ENCODE measurements at regions not wholly inside any gene's neighbourhood (a gene's known extent, or its start where the extent isn't known, plus 50 kb on each side); places are given as distances from the start of the nearest gene placed in this dataset.

- ChIA-PET CTCF (no interaction called here), POLR2A (no interaction called here)
- 92% methylated on average over 5 of the region's 6 CpGs for WGBS (ENCODE audit: insufficient coverage)
- Histone ChIP-seq H3K4me1 (ENCODE audit: control extremely low read depth in 1 of 4, control insufficient read depth in 4 of 4, insufficient read depth in 4 of 4, low read length in 3 of 4) (no peaks in the 10 kb centered on the region), H3K27me3 (replicated peaks in 2 of 5; ENCODE audit: control insufficient read depth in 4 of 5, insufficient read depth in 5 of 5, low read length in 4 of 5) (no peaks in the 10 kb centered on the region), H3K4me3 (ENCODE audit: control insufficient read depth in 1 of 7, extremely low read depth in 1 of 7, insufficient read depth in 4 of 7, low read depth in 2 of 7, low read length in 6 of 7) (no peak overlapping the region), H3K36me3 (ENCODE audit: control insufficient read depth in 4 of 4, insufficient read depth in 4 of 4, low read length in 3 of 4) (no peaks in the 10 kb centered on the region), H3K9me3 (ENCODE audit: control extremely low read depth in 1 of 5, control insufficient read depth in 4 of 5, insufficient read depth in 2 of 5, low read depth in 1 of 5, low read length in 4 of 5) (no peaks in the 10 kb centered on the region), H3K27ac (ENCODE audit: insufficient read depth in 1 of 2, low read depth in 1 of 2, low read length in 2 of 2, poor library complexity in 1 of 2, severe bottlenecking in 2 of 2) (no peak overlapping the region)
- DNase-seq: no peak
Observed at GRCh38 chr6:92820601-92821000, 598.8 kb downstream of the EPHA7 start.

- ChIA-PET POLR2A (no interaction called here), CTCF (interaction anchor here (1.4 to 2.8 kb wide), 2 partner anchors 11 to 614 kb away, joined by 5 to 10 read pairs; no protein-coding TSS in a partner anchor)
- Histone ChIP-seq H3K9me3 (ENCODE audit: control extremely low read depth in 1 of 5, control insufficient read depth in 4 of 5, insufficient read depth in 2 of 5, low read depth in 1 of 5, low read length in 4 of 5) (no peaks in the 10 kb centered on the region), H3K4me3 (ENCODE audit: control insufficient read depth in 1 of 7, extremely low read depth in 1 of 7, insufficient read depth in 4 of 7, low read depth in 2 of 7, low read length in 6 of 7) (no peak overlapping the region), H3K4me1 (ENCODE audit: control extremely low read depth in 1 of 4, control insufficient read depth in 4 of 4, insufficient read depth in 4 of 4, low read length in 3 of 4) (no peaks in the 10 kb centered on the region), H3K27me3 (replicated peaks in 2 of 5; ENCODE audit: control insufficient read depth in 4 of 5, insufficient read depth in 5 of 5, low read length in 4 of 5) (peaks cover 0 to 4% (median 0%) of the 10 kb centered on the region in 5 experiments), H3K27ac (ENCODE audit: insufficient read depth in 1 of 2, low read depth in 1 of 2, low read length in 2 of 2, poor library complexity in 1 of 2, severe bottlenecking in 2 of 2) (no peak overlapping the region), H3K36me3 (ENCODE audit: control insufficient read depth in 4 of 4, insufficient read depth in 4 of 4, low read length in 3 of 4) (no peaks in the 10 kb centered on the region)
- peak; percentile 22 to 52 (median 44) for DNase-seq
- WGBS (ENCODE audit: insufficient coverage): 5% methylated on average over 3 of the region's 3 CpGs
Observed at GRCh38 chr6:92810913-92811312, 608.4 kb downstream of the EPHA7 start.

- H3K4me3 ChIP-seq (ENCODE audit: control insufficient read depth in 1 of 7, extremely low read depth in 1 of 7, insufficient read depth in 4 of 7, low read depth in 2 of 7, low read length in 6 of 7): no peak overlapping the region
- ChIA-PET POLR2A (no interaction called here), CTCF (interaction anchor here (1.3 kb wide), 1 partner anchor 8 kb away, joined by 3 read pairs; no protein-coding TSS in a partner anchor)
- H3K27ac ChIP-seq (ENCODE audit: insufficient read depth in 1 of 2, low read depth in 1 of 2, low read length in 2 of 2, poor library complexity in 1 of 2, severe bottlenecking in 2 of 2): no peak overlapping the region
- WGBS (ENCODE audit: insufficient coverage): no CpG with 5 or more reads among the region's 2 CpGs
- no peaks in the 10 kb centered on the region for H3K36me3 ChIP-seq (ENCODE audit: control insufficient read depth in 4 of 4, insufficient read depth in 4 of 4, low read length in 3 of 4)
- H3K9me3 ChIP-seq (ENCODE audit: control extremely low read depth in 1 of 5, control insufficient read depth in 4 of 5, insufficient read depth in 2 of 5, low read depth in 1 of 5, low read length in 4 of 5): no peaks in the 10 kb centered on the region
- no peaks in the 10 kb centered on the region for H3K4me1 ChIP-seq (ENCODE audit: control extremely low read depth in 1 of 4, control insufficient read depth in 4 of 4, insufficient read depth in 4 of 4, low read length in 3 of 4)
- peaks cover 0 to under 1% (median 0%) of the 10 kb centered on the region in 5 experiments for H3K27me3 ChIP-seq (replicated peaks in 2 of 5; ENCODE audit: control insufficient read depth in 4 of 5, insufficient read depth in 5 of 5, low read length in 4 of 5)
- DNase-seq: no peak
Observed at GRCh38 chr6:92806254-92806653, 613.1 kb downstream of the EPHA7 start.

DNA sequence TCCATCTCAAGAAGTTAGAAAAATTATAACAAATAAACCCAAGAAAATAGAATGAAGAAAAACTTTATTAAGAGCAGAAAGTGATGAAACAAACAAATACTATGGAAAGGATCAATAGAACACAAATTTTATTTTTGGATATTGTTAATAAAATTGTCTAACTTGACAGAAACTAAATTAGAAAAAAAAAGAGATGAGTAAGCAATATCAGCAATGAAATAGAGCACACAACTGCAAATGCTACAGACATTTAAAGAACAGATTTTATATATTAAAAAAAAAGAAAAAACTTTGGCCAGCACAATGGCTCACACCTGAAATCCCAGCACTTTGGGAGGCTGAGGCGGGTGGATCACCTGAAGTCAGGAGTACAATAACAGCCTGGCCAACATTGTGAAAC is 628.0 kb downstream of the EPHA7 start:
- no peak for DNase-seq
- Histone ChIP-seq H3K27ac (ENCODE audit: insufficient read depth in 1 of 2, low read depth in 1 of 2, low read length in 2 of 2, poor library complexity in 1 of 2, severe bottlenecking in 2 of 2) (no peak overlapping the region), H3K36me3 (ENCODE audit: control insufficient read depth in 4 of 4, insufficient read depth in 4 of 4, low read length in 3 of 4) (no peaks in the 10 kb centered on the region), H3K4me1 (ENCODE audit: control extremely low read depth in 1 of 4, control insufficient read depth in 4 of 4, insufficient read depth in 4 of 4, low read length in 3 of 4) (no peaks in the 10 kb centered on the region), H3K4me3 (ENCODE audit: control insufficient read depth in 1 of 7, extremely low read depth in 1 of 7, insufficient read depth in 4 of 7, low read depth in 2 of 7, low read length in 6 of 7) (no peak overlapping the region), H3K27me3 (replicated peaks in 2 of 5; ENCODE audit: control insufficient read depth in 4 of 5, insufficient read depth in 5 of 5, low read length in 4 of 5) (no peaks in the 10 kb centered on the region), H3K9me3 (ENCODE audit: control extremely low read depth in 1 of 5, control insufficient read depth in 4 of 5, insufficient read depth in 2 of 5, low read depth in 1 of 5, low read length in 4 of 5) (no peaks in the 10 kb centered on the region)
- WGBS (ENCODE audit: insufficient coverage): no CpG with 5 or more reads among the region's 1 CpG
- ChIA-PET CTCF (no interaction called here), POLR2A (no interaction called here)

- ChIA-PET CTCF (interaction anchor here (0.7 kb wide), 1 partner anchor 26 kb away, joined by 3 read pairs; no protein-coding TSS in a partner anchor), POLR2A (no interaction called here)
- H3K27ac ChIP-seq (ENCODE audit: insufficient read depth in 1 of 2, low read depth in 1 of 2, low read length in 2 of 2, poor library complexity in 1 of 2, severe bottlenecking in 2 of 2): no peak overlapping the region
- no peak overlapping the region for H3K4me3 ChIP-seq (ENCODE audit: control insufficient read depth in 1 of 7, extremely low read depth in 1 of 7, insufficient read depth in 4 of 7, low read depth in 2 of 7, low read length in 6 of 7)
- H3K36me3 ChIP-seq (ENCODE audit: control insufficient read depth in 4 of 4, insufficient read depth in 4 of 4, low read length in 3 of 4): no peaks in the 10 kb centered on the region
- no peak for DNase-seq
- H3K4me1 ChIP-seq (ENCODE audit: control extremely low read depth in 1 of 4, control insufficient read depth in 4 of 4, insufficient read depth in 4 of 4, low read length in 3 of 4): no peaks in the 10 kb centered on the region
- H3K27me3 ChIP-seq (replicated peaks in 2 of 5; ENCODE audit: control insufficient read depth in 4 of 5, insufficient read depth in 5 of 5, low read length in 4 of 5): no peaks in the 10 kb centered on the region
- H3K9me3 ChIP-seq (ENCODE audit: control extremely low read depth in 1 of 5, control insufficient read depth in 4 of 5, insufficient read depth in 2 of 5, low read depth in 1 of 5, low read length in 4 of 5): no peaks in the 10 kb centered on the region
- 100% methylated on average over 1 of the region's 3 CpGs for WGBS (ENCODE audit: insufficient coverage)
Observed at GRCh38 chr6:92790381-92790780, 629.0 kb downstream of the EPHA7 start.

- H3K4me3 ChIP-seq (ENCODE audit: control insufficient read depth in 1 of 7, extremely low read depth in 1 of 7, insufficient read depth in 4 of 7, low read depth in 2 of 7, low read length in 6 of 7): no peak overlapping the region
- CTCF ChIA-PET: no interaction called here
- 100% methylated on average over 1 of the region's 1 CpG for WGBS (ENCODE audit: insufficient coverage)
- POLR2A ChIA-PET: no interaction called here
- peaks cover 0 to 3% (median 0%) of the 10 kb centered on the region in 5 experiments for H3K27me3 ChIP-seq (replicated peaks in 2 of 5; ENCODE audit: control insufficient read depth in 4 of 5, insufficient read depth in 5 of 5, low read length in 4 of 5)
- no peaks in the 10 kb centered on the region for H3K9me3 ChIP-seq (ENCODE audit: control extremely low read depth in 1 of 5, control insufficient read depth in 4 of 5, insufficient read depth in 2 of 5, low read depth in 1 of 5, low read length in 4 of 5)
- no peak for DNase-seq
- no peak overlapping the region for H3K27ac ChIP-seq (ENCODE audit: insufficient read depth in 1 of 2, low read depth in 1 of 2, low read length in 2 of 2, poor library complexity in 1 of 2, severe bottlenecking in 2 of 2)
- no peaks in the 10 kb centered on the region for H3K4me1 ChIP-seq (ENCODE audit: control extremely low read depth in 1 of 4, control insufficient read depth in 4 of 4, insufficient read depth in 4 of 4, low read length in 3 of 4)
- no peaks in the 10 kb centered on the region for H3K36me3 ChIP-seq (ENCODE audit: control insufficient read depth in 4 of 4, insufficient read depth in 4 of 4, low read length in 3 of 4)
Observed at GRCh38 chr6:92784235-92784634, 635.1 kb downstream of the EPHA7 start.

- no peak for DNase-seq
- H3K4me1 ChIP-seq (ENCODE audit: control extremely low read depth in 1 of 4, control insufficient read depth in 4 of 4, insufficient read depth in 4 of 4, low read length in 3 of 4): no peaks in the 10 kb centered on the region
- no peak overlapping the region for H3K27ac ChIP-seq (ENCODE audit: insufficient read depth in 1 of 2, low read depth in 1 of 2, low read length in 2 of 2, poor library complexity in 1 of 2, severe bottlenecking in 2 of 2)
- no peaks in the 10 kb centered on the region for H3K36me3 ChIP-seq (ENCODE audit: control insufficient read depth in 4 of 4, insufficient read depth in 4 of 4, low read length in 3 of 4)
- no peak overlapping the region for H3K4me3 ChIP-seq (ENCODE audit: control insufficient read depth in 1 of 7, extremely low read depth in 1 of 7, insufficient read depth in 4 of 7, low read depth in 2 of 7, low read length in 6 of 7)
- peaks cover 0 to 3% (median 0%) of the 10 kb centered on the region in 5 experiments for H3K27me3 ChIP-seq (replicated peaks in 2 of 5; ENCODE audit: control insufficient read depth in 4 of 5, insufficient read depth in 5 of 5, low read length in 4 of 5)
- WGBS (ENCODE audit: insufficient coverage): no CpG with 5 or more reads among the region's 1 CpG
- no peaks in the 10 kb centered on the region for H3K9me3 ChIP-seq (ENCODE audit: control extremely low read depth in 1 of 5, control insufficient read depth in 4 of 5, insufficient read depth in 2 of 5, low read depth in 1 of 5, low read length in 4 of 5)
- ChIA-PET POLR2A (no interaction called here), CTCF (no interaction called here)
Observed at GRCh38 chr6:92779746-92780145, 639.6 kb downstream of the EPHA7 start.

Data from common myeloid progenitor, CD34-positive (primary cell).